ENCODE measurements at regions not wholly inside any gene's neighbourhood (a gene's known extent, or its start where the extent isn't known, plus 50 kb on each side); places are given as distances from the start of the nearest gene placed in this dataset.

DNA sequence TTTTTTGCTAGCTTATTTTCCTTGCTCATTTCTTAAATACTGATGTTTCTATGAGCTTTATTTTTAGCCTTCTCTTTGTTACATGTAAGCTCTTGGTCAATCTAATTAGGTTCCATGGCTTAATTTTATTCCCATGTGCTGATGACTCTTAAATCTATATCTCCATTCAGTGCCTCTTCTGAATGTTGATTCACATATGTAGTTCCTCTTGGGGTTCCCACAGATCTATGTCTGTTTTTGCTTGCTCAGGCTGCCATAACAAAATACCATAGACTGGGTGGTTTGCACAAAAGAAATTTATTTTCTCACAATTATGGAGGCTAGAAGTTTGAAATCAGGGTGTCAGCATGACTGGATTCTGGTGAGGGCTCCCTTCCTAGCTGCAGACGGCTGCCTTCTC, 58.3 kb upstream of the PLA2G4A start:
- H3K9me3 Mint-ChIP-seq (ENCODE audit: unreplicated experiment) = no peaks in the 10 kb centered on the region
- Histone ChIP-seq H2AFZ (ENCODE audit: low read depth, low read length) (no peak overlapping the region), H4K20me1 (ENCODE audit: insufficient read depth, low read length) (no peaks in the 10 kb centered on the region), H3K9ac (ENCODE audit: low read length) (no peak overlapping the region), H3K4me1 (ENCODE audit: insufficient read depth, low read length) (no peaks in the 10 kb centered on the region), H3K4me3 (ENCODE audit: insufficient read depth, low read depth, low read length) (no peak overlapping the region), H3K36me3 (ENCODE audit: insufficient read depth, low read length) (no peaks in the 10 kb centered on the region), H3K27me3 (ENCODE audit: insufficient read depth, low read length) (no peaks in the 10 kb centered on the region), H3K9me3 (ENCODE audit: insufficient read depth, low read depth, low read length) (no peaks in the 10 kb centered on the region), H3K4me2 (ENCODE audit: low read length) (no peak overlapping the region), H3K79me2 (ENCODE audit: insufficient read depth, low read length) (no peaks in the 10 kb centered on the region), H3K27ac (ENCODE audit: low read depth, low read length) (no peak overlapping the region)
- H3K27me3 Mint-ChIP-seq (ENCODE audit: low read depth, unreplicated experiment) = no peaks in the 10 kb centered on the region
- no peaks in the 10 kb centered on the region for H3K4me1 Mint-ChIP-seq (ENCODE audit: low read depth, unreplicated experiment)
- no peak overlapping the region for H3K4me3 Mint-ChIP-seq (ENCODE audit: unreplicated experiment)
- no peak overlapping the region for H3K27ac Mint-ChIP-seq (ENCODE audit: unreplicated experiment)
- TF ChIP-seq EZH2 (IDR thresholded peaks at IDR 0.05; ENCODE audit: insufficient read depth, low read length) = no peak
- DNase-seq (ENCODE audit: low read depth) = no peak
- FAIRE-seq = no peak
- no peaks in the 10 kb centered on the region for H3K36me3 Mint-ChIP-seq (ENCODE audit: low read depth, unreplicated experiment)

- Mint-ChIP-seq H3K4me3 (ENCODE audit: unreplicated experiment) (no peak overlapping the region), H3K4me1 (ENCODE audit: low read depth, unreplicated experiment) (no peaks in the 10 kb centered on the region), H3K9me3 (ENCODE audit: unreplicated experiment) (no peaks in the 10 kb centered on the region), H3K27me3 (ENCODE audit: low read depth, unreplicated experiment) (no peaks in the 10 kb centered on the region), H3K36me3 (ENCODE audit: low read depth, unreplicated experiment) (no peaks in the 10 kb centered on the region), H3K27ac (ENCODE audit: unreplicated experiment) (no peak overlapping the region)
- no peaks in the 10 kb centered on the region for H3K4me1 ChIP-seq (ENCODE audit: insufficient read depth, low read length)
- no peak overlapping the region for H3K9ac ChIP-seq (ENCODE audit: low read length)
- FAIRE-seq (no peak), DNase-seq (ENCODE audit: low read depth) (no peak)
- no peak overlapping the region for H2AFZ ChIP-seq (ENCODE audit: low read depth, low read length)
- H3K4me3 ChIP-seq (ENCODE audit: insufficient read depth, low read depth, low read length) = no peak overlapping the region
- no peak for TF ChIP-seq EZH2 (IDR thresholded peaks at IDR 0.05; ENCODE audit: insufficient read depth, low read length)
- TF ChIP-seq, protein P1, sequence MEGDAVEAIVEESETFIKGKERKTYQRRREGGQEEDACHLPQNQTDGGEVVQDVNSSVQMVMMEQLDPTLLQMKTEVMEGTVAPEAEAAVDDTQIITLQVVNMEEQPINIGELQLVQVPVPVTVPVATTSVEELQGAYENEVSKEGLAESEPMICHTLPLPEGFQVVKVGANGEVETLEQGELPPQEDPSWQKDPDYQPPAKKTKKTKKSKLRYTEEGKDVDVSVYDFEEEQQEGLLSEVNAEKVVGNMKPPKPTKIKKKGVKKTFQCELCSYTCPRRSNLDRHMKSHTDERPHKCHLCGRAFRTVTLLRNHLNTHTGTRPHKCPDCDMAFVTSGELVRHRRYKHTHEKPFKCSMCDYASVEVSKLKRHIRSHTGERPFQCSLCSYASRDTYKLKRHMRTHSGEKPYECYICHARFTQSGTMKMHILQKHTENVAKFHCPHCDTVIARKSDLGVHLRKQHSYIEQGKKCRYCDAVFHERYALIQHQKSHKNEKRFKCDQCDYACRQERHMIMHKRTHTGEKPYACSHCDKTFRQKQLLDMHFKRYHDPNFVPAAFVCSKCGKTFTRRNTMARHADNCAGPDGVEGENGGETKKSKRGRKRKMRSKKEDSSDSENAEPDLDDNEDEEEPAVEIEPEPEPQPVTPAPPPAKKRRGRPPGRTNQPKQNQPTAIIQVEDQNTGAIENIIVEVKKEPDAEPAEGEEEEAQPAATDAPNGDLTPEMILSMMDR (IDR thresholded peaks at IDR 0.05; ENCODE audit: insufficient read depth, low read depth, low read length) = no peak
- no peaks in the 10 kb centered on the region for H3K27me3 ChIP-seq (ENCODE audit: insufficient read depth, low read length)
- no peak overlapping the region for H3K4me2 ChIP-seq (ENCODE audit: low read length)
- no peaks in the 10 kb centered on the region for H3K36me3 ChIP-seq (ENCODE audit: insufficient read depth, low read length)
- H3K79me2 ChIP-seq (ENCODE audit: insufficient read depth, low read length) = no peaks in the 10 kb centered on the region
- H3K27ac ChIP-seq (ENCODE audit: low read depth, low read length) = no peak overlapping the region
- H4K20me1 ChIP-seq (ENCODE audit: insufficient read depth, low read length) = no peaks in the 10 kb centered on the region
- H3K9me3 ChIP-seq (ENCODE audit: insufficient read depth, low read depth, low read length) = no peaks in the 10 kb centered on the region
These were observed 59.8 kb upstream of the PLA2G4A start for GRCh38 chr1:186768906-186769305.

GRCh38 chr1:186765446-186765845, 63.3 kb upstream of the PLA2G4A start:
- no peak overlapping the region for H3K27ac Mint-ChIP-seq (ENCODE audit: unreplicated experiment)
- FAIRE-seq = no peak
- H3K36me3 Mint-ChIP-seq (ENCODE audit: low read depth, unreplicated experiment) = no peaks in the 10 kb centered on the region

More at GRCh38 chr1:186765446-186765845, 63.3 kb upstream of the PLA2G4A start:
- no peaks in the 10 kb centered on the region for H3K9me3 Mint-ChIP-seq (ENCODE audit: unreplicated experiment)
- H3K4me1 Mint-ChIP-seq (ENCODE audit: low read depth, unreplicated experiment) = peaks cover 7% of the 10 kb centered on the region
- Histone ChIP-seq H3K27me3 (ENCODE audit: insufficient read depth, low read length) (no peaks in the 10 kb centered on the region), H3K4me3 (ENCODE audit: insufficient read depth, low read depth, low read length) (no peak overlapping the region), H3K27ac (ENCODE audit: low read depth, low read length) (no peak overlapping the region), H3K9ac (ENCODE audit: low read length) (no peak overlapping the region), H2AFZ (ENCODE audit: low read depth, low read length) (no peak overlapping the region), H3K79me2 (ENCODE audit: insufficient read depth, low read length) (no peaks in the 10 kb centered on the region), H4K20me1 (ENCODE audit: insufficient read depth, low read length) (no peaks in the 10 kb centered on the region), H3K4me1 (ENCODE audit: insufficient read depth, low read length) (peaks cover 9% of the 10 kb centered on the region), H3K36me3 (ENCODE audit: insufficient read depth, low read length) (no peaks in the 10 kb centered on the region), H3K9me3 (ENCODE audit: insufficient read depth, low read depth, low read length) (no peaks in the 10 kb centered on the region), H3K4me2 (ENCODE audit: low read length) (no peak overlapping the region)
- DNase-seq (ENCODE audit: low read depth) = no peak
- no peaks in the 10 kb centered on the region for H3K27me3 Mint-ChIP-seq (ENCODE audit: low read depth, unreplicated experiment)
- no peak for TF ChIP-seq EZH2 (IDR thresholded peaks at IDR 0.05; ENCODE audit: insufficient read depth, low read length)
- TF ChIP-seq, protein P1 (IDR thresholded peaks at IDR 0.05; ENCODE audit: insufficient read depth, low read depth, low read length) = no peak
- no peak overlapping the region for H3K4me3 Mint-ChIP-seq (ENCODE audit: unreplicated experiment)

Measured in astrocyte (in vitro differentiated cells and primary cell).